ENCODE measurements at regions not wholly inside any gene's neighbourhood (a gene's known extent, or its start where the extent isn't known, plus 50 kb on each side); places are given as distances from the start of the nearest gene placed in this dataset.
"Not testable (repeated sequence)": the region's sequence is repeated elsewhere in the genome, so short reads cannot be mapped to it uniquely, and the experiment has no call there.

DNA sequence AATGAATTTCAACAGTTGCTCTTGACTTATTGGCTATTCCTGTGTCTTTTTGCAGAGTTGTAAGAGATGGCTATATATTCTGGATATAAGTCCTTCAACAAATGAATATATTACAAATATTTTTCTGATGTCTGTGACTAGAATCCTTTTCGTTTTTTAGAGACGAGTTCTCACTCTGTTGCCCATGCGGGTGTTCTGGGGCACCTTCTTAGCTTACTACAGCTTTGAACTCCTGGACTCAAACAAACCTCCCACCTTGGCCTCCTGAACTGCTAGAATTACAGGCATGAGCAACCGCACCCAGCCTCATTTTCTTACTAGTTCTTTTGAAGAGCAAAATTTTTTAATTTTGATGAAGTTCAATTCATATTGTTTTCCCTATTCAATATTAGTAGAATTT, 287.8 kb downstream of the LIG4 start:
- DNase-seq (ENCODE audit: low read depth): no peak
- H3K4me3 ChIP-seq (ENCODE audit: control insufficient read depth, low read depth, low read length): no peak overlapping the region
- no peak for TF ChIP-seq CTCF (conservative IDR thresholded peaks at IDR 0.05; ENCODE audit: control insufficient read depth, insufficient read depth, low read depth, low read length)

GRCh38 chr13:107926515-107926914, 288.8 kb downstream of the LIG4 start:
- not testable (repeated sequence) for H3K4me3 ChIP-seq (ENCODE audit: control insufficient read depth, low read depth, low read length); DNase-seq (ENCODE audit: low read depth)

- DNase-seq (ENCODE audit: low read depth); H3K4me3 ChIP-seq (ENCODE audit: control insufficient read depth, low read depth, low read length): not testable (repeated sequence)
Measured at GRCh38 chr13:107916902-107917301, 298.4 kb downstream of the LIG4 start.

DNA sequence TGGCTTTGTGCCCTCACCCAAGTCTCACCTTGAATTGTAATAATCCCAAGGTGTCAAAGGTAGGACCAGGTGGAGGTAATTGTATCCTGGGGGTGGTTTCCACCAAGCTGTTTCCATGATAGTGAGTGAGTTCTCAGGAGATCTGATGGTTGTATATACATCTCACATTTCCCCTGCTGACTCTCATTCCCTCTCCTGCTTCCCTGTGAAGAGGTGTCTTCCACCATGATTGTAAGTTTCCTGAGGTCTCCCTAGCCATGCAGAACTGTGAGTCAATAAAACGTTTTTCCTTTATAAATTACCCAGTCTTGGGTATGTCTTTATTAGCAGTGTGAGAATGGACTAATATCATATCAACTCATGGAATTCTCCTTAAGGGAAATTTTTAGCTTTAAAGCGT, 302.6 kb downstream of the LIG4 start:
- TF ChIP-seq CTCF (conservative IDR thresholded peaks at IDR 0.05; ENCODE audit: control insufficient read depth, insufficient read depth, low read depth, low read length): no peak
- no peak overlapping the region for H3K4me3 ChIP-seq (ENCODE audit: control insufficient read depth, low read depth, low read length)

DNA sequence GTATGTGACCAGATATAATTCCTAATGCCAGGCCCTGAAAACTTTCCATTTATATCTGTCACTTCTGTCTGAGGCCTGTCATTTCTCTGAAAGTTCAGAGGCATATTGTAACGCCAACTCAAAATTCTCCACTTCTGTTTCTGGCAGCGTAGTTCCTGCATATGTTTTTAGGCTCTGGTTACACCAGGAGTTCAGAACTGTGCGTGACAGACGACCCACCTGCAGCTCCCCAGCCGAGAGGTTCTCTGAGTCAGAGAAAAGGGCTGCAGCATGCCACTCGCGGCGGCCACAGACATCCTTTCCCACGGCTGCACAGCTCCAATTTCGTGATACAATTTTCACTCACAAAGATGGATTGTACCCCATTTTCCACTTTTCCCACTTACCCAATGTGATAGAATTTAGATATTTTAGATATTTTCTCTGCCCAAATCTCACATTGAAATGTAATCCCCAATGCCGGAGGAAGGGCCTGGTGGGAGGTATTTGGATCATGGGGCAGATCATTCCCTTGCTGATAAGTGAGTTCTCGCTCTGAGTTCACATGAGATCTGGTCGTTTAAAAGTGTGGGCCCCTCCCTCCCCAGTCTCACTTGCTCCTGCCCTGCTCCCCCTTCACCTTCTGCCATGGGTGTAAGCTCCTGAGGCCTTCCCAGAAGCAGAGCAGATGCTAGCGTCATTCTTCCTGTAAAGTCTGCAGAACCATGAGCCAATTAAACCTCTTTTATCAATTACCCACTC, 308.1 kb downstream of the LIG4 start:
- DNase-seq (ENCODE audit: low read depth): no peak
- H3K4me3 ChIP-seq (ENCODE audit: control insufficient read depth, low read depth, low read length): no peak overlapping the region
- TF ChIP-seq CTCF (conservative IDR thresholded peaks at IDR 0.05; ENCODE audit: control insufficient read depth, insufficient read depth, low read depth, low read length): no peak

More for the DNA sequence above, 302.6 kb downstream of the LIG4 start:
- no peak for DNase-seq (ENCODE audit: low read depth)

DNA sequence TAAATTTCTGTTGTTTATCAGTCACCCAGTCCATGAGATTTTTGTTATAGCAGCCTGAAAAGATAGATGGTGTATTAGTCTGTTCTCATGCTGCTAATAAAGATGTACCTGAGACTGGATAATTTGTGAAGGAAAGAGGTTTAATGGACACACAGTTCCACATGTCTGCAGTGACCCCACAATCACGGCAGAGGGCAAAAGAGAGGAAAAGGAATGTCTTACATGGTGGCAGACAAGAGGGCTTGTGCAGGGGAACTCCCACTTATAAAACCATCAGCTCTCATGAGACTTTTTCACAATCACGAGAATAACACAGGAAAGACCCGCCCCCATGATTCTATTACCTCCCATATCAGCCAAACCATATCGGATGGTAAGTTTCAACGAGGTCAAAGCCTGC, 309.2 kb downstream of the LIG4 start:
- TF ChIP-seq CTCF (conservative IDR thresholded peaks at IDR 0.05; ENCODE audit: control insufficient read depth, insufficient read depth, low read depth, low read length): no peak
- H3K4me3 ChIP-seq (ENCODE audit: control insufficient read depth, low read depth, low read length): no peak overlapping the region
- no peak for DNase-seq (ENCODE audit: low read depth)

GRCh38 chr13:107901996-107902562, 313.3 kb downstream of the LIG4 start:
- no peak for TF ChIP-seq CTCF (conservative IDR thresholded peaks at IDR 0.05; ENCODE audit: control insufficient read depth, insufficient read depth, low read depth, low read length)
- no peak overlapping the region for H3K4me3 ChIP-seq (ENCODE audit: control insufficient read depth, low read depth, low read length)
- DNase-seq (ENCODE audit: low read depth): no peak

- no peak overlapping the region for H3K4me3 ChIP-seq (ENCODE audit: control insufficient read depth, low read depth, low read length)
- DNase-seq (ENCODE audit: low read depth): no peak
Measured at GRCh38 chr13:107901230-107901629, 314.1 kb downstream of the LIG4 start.

More at GRCh38 chr13:107901230-107901629, 314.1 kb downstream of the LIG4 start:
- TF ChIP-seq CTCF (conservative IDR thresholded peaks at IDR 0.05; ENCODE audit: control insufficient read depth, insufficient read depth, low read depth, low read length): no peak

Measured in fibroblast of mammary gland (primary cell).